ENCODE measurements at regions not wholly inside any gene's neighbourhood (a gene's known extent, or its start where the extent isn't known, plus 50 kb on each side); places are given as distances from the start of the nearest gene placed in this dataset.

DNA sequence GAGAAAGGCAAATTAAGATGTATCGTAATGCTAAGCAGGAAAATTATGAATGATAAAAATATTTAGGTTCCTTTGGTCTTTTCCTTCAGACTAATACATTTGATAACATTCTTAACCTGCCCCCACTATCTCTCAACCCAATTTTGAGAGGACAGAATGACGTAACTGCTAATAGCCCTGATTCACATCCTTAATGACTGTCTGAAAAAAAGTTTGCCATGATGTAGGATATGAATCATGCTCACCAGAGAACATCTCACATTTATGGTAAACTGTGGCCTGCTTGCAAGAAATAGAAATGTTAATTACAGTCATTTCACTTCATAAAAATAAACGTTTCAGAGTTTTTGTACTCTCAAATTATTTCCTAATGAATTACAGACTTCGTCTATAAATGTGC is 128.0 kb upstream of the VEGFC start:
- TF ChIP-seq, protein P1, sequence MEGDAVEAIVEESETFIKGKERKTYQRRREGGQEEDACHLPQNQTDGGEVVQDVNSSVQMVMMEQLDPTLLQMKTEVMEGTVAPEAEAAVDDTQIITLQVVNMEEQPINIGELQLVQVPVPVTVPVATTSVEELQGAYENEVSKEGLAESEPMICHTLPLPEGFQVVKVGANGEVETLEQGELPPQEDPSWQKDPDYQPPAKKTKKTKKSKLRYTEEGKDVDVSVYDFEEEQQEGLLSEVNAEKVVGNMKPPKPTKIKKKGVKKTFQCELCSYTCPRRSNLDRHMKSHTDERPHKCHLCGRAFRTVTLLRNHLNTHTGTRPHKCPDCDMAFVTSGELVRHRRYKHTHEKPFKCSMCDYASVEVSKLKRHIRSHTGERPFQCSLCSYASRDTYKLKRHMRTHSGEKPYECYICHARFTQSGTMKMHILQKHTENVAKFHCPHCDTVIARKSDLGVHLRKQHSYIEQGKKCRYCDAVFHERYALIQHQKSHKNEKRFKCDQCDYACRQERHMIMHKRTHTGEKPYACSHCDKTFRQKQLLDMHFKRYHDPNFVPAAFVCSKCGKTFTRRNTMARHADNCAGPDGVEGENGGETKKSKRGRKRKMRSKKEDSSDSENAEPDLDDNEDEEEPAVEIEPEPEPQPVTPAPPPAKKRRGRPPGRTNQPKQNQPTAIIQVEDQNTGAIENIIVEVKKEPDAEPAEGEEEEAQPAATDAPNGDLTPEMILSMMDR (conservative IDR thresholded peaks at IDR 0.05; ENCODE audit: low read length), result no peak
- TF ChIP-seq EZH2phosphoT487 (IDR thresholded peaks at IDR 0.05; ENCODE audit: borderline replicate concordance, low read depth, low read length), result no peak
